ENCODE measurements at regions not wholly inside any gene's neighbourhood (a gene's known extent, or its start where the extent isn't known, plus 50 kb on each side); places are given as distances from the start of the nearest gene placed in this dataset.

DNA sequence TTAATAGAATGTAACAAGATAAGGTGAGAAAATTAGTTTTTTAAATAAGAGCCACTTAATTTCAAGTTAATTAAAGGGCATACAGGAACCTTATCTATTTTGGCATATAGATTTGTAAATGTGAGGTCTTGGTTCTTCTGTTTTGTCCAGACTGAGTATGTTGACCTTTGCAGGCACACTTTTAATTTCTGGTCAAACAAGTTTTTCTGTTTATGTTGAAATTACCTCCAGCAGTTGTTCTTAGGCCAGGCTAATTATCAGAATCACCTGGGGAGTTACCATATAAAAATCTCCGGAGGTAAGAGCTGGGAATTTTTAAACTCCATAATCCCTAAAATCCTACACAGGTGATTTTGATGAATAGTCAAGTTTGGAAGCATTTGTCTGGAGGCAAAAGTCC, 227.4 kb upstream of the ANKRD50 start:
- Histone ChIP-seq H3K79me2 (ENCODE audit: control insufficient read depth, insufficient read depth, low read length) (no peaks in the 10 kb centered on the region), H3K36me3 (ENCODE audit: control insufficient read depth, insufficient read depth, low read length) (no peaks in the 10 kb centered on the region), H3K27me3 (ENCODE audit: control insufficient read depth in 2 of 2, insufficient read depth in 2 of 2, low read length in 2 of 2) (no peaks in the 10 kb centered on the region), H3K9me3 (replicated peaks; ENCODE audit: control insufficient read depth, insufficient read depth, low read depth, low read length) (no peaks in the 10 kb centered on the region), H4K20me1 (replicated peaks; ENCODE audit: control insufficient read depth, insufficient read depth, low read length) (no peaks in the 10 kb centered on the region), H3K4me2 (ENCODE audit: insufficient read depth, low read length) (no peak overlapping the region), H3K27ac (ENCODE audit: extremely low read depth, low read depth, low read length) (no peak overlapping the region), H3K4me1 (replicated peaks in 1 of 2; ENCODE audit: control insufficient read depth in 2 of 2, insufficient read depth in 2 of 2, low read length in 2 of 2) (no peaks in the 10 kb centered on the region), H3K9ac (ENCODE audit: insufficient read depth in 1 of 2, low read depth in 2 of 2, low read length in 2 of 2) (no peak overlapping the region), H3K9me1 (ENCODE audit: control insufficient read depth, insufficient read depth, low read length) (no peaks in the 10 kb centered on the region), H2AFZ (ENCODE audit: low read depth, low read length) (no peak overlapping the region), H3K4me3 (no peak overlapping the region)
- no peak for DNase-seq (ENCODE audit: extremely low read depth in 1 of 4, low spot score in 3 of 4)
- TF ChIP-seq ZNF695 (CRISPR knock-in tag; IDR thresholded peaks at IDR 0.05) (no peak), ZC3H8 (IDR thresholded peaks at IDR 0.05) (no peak), BRD9 (IDR thresholded peaks at IDR 0.05; ENCODE audit: low read depth, partially characterized antibody) (no peak), SIN3B (IDR thresholded peaks at IDR 0.05; ENCODE audit: low read depth) (no peak), NEUROD1 (IDR thresholded peaks at IDR 0.05; ENCODE audit: borderline replicate concordance, low read depth, low read length, partially characterized antibody) (no peak), KAT7 (CRISPR knock-in tag; IDR thresholded peaks at IDR 0.05; ENCODE audit: borderline replicate concordance) (no peak)
- TF ChIP-seq, protein P1, sequence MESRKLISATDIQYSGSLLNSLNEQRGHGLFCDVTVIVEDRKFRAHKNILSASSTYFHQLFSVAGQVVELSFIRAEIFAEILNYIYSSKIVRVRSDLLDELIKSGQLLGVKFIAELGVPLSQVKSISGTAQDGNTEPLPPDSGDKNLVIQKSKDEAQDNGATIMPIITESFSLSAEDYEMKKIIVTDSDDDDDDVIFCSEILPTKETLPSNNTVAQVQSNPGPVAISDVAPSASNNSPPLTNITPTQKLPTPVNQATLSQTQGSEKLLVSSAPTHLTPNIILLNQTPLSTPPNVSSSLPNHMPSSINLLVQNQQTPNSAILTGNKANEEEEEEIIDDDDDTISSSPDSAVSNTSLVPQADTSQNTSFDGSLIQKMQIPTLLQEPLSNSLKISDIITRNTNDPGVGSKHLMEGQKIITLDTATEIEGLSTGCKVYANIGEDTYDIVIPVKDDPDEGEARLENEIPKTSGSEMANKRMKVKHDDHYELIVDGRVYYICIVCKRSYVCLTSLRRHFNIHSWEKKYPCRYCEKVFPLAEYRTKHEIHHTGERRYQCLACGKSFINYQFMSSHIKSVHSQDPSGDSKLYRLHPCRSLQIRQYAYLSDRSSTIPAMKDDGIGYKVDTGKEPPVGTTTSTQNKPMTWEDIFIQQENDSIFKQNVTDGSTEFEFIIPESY (CRISPR knock-in tag; IDR thresholded peaks at IDR 0.05), result no peak
- TF ChIP-seq, protein P2, sequence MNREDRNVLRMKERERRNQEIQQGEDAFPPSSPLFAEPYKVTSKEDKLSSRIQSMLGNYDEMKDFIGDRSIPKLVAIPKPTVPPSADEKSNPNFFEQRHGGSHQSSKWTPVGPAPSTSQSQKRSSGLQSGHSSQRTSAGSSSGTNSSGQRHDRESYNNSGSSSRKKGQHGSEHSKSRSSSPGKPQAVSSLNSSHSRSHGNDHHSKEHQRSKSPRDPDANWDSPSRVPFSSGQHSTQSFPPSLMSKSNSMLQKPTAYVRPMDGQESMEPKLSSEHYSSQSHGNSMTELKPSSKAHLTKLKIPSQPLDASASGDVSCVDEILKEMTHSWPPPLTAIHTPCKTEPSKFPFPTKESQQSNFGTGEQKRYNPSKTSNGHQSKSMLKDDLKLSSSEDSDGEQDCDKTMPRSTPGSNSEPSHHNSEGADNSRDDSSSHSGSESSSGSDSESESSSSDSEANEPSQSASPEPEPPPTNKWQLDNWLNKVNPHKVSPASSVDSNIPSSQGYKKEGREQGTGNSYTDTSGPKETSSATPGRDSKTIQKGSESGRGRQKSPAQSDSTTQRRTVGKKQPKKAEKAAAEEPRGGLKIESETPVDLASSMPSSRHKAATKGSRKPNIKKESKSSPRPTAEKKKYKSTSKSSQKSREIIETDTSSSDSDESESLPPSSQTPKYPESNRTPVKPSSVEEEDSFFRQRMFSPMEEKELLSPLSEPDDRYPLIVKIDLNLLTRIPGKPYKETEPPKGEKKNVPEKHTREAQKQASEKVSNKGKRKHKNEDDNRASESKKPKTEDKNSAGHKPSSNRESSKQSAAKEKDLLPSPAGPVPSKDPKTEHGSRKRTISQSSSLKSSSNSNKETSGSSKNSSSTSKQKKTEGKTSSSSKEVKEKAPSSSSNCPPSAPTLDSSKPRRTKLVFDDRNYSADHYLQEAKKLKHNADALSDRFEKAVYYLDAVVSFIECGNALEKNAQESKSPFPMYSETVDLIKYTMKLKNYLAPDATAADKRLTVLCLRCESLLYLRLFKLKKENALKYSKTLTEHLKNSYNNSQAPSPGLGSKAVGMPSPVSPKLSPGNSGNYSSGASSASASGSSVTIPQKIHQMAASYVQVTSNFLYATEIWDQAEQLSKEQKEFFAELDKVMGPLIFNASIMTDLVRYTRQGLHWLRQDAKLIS (CRISPR knock-in tag; IDR thresholded peaks at IDR 0.05), result no peak
- TF ChIP-seq, protein P3, sequence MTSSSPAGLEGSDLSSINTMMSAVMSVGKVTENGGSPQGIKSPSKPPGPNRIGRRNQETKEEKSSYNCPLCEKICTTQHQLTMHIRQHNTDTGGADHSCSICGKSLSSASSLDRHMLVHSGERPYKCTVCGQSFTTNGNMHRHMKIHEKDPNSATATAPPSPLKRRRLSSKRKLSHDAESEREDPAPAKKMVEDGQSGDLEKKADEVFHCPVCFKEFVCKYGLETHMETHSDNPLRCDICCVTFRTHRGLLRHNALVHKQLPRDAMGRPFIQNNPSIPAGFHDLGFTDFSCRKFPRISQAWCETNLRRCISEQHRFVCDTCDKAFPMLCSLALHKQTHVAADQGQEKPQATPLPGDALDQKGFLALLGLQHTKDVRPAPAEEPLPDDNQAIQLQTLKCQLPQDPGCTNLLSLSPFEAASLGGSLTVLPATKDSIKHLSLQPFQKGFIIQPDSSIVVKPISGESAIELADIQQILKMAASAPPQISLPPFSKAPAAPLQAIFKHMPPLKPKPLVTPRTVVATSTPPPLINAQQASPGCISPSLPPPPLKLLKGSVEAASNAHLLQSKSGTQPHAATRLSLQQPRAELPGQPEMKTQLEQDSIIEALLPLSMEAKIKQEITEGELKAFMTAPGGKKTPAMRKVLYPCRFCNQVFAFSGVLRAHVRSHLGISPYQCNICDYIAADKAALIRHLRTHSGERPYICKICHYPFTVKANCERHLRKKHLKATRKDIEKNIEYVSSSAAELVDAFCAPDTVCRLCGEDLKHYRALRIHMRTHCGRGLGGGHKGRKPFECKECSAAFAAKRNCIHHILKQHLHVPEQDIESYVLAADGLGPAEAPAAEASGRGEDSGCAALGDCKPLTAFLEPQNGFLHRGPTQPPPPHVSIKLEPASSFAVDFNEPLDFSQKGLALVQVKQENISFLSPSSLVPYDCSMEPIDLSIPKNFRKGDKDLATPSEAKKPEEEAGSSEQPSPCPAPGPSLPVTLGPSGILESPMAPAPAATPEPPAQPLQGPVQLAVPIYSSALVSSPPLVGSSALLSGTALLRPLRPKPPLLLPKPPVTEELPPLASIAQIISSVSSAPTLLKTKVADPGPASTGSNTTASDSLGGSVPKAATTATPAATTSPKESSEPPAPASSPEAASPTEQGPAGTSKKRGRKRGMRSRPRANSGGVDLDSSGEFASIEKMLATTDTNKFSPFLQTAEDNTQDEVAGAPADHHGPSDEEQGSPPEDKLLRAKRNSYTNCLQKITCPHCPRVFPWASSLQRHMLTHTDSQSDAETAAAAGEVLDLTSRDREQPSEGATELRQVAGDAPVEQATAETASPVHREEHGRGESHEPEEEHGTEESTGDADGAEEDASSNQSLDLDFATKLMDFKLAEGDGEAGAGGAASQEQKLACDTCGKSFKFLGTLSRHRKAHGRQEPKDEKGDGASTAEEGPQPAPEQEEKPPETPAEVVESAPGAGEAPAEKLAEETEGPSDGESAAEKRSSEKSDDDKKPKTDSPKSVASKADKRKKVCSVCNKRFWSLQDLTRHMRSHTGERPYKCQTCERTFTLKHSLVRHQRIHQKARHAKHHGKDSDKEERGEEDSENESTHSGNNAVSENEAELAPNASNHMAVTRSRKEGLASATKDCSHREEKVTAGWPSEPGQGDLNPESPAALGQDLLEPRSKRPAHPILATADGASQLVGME (CRISPR knock-in tag; IDR thresholded peaks at IDR 0.05), result no peak
- ATAC-seq, result no peak
- no peak for FAIRE-seq
- in situ Hi-C loops (cut with MboI), result no loop called here
- ChIA-PET CTCF (ENCODE audit: low intra/inter-chr PET ratio) (no interaction called here), POLR2A (no interaction called here)
- 0% methylated on average over 1 of the region's 1 CpG for WGBS (ENCODE audit: insufficient coverage, low coverage, missing lambda C conversion rate)
- intact Hi-C loops (cut with micrococcal nuclease), result no loop called here
- no TSS peak for BruUV-seq (replicated peaks)
